ENCODE measurements at regions not wholly inside any gene's neighbourhood (a gene's known extent, or its start where the extent isn't known, plus 50 kb on each side); places are given as distances from the start of the nearest gene placed in this dataset.

GRCh38 chr18:41624460-41624859 lies 330.6 kb upstream of the PIK3C3 start:
- H3K36me3 Mint-ChIP-seq (ENCODE audit: insufficient read depth, unreplicated experiment) = no peaks in the 10 kb centered on the region
- no peaks in the 10 kb centered on the region for H3K9me3 Mint-ChIP-seq (ENCODE audit: unreplicated experiment)
- H3K27me3 Mint-ChIP-seq (ENCODE audit: insufficient read depth, unreplicated experiment) = peaks cover 11% of the 10 kb centered on the region
- no peaks in the 10 kb centered on the region for H3K4me1 Mint-ChIP-seq (ENCODE audit: insufficient read depth, unreplicated experiment)
- no TSS peak for BruUV-seq (replicated peaks)
- H3K27ac Mint-ChIP-seq (ENCODE audit: low read depth, unreplicated experiment) = no peak overlapping the region
- no peak for DNase-seq (ENCODE audit: unreplicated experiment)
- TF ChIP-seq, protein P1, sequence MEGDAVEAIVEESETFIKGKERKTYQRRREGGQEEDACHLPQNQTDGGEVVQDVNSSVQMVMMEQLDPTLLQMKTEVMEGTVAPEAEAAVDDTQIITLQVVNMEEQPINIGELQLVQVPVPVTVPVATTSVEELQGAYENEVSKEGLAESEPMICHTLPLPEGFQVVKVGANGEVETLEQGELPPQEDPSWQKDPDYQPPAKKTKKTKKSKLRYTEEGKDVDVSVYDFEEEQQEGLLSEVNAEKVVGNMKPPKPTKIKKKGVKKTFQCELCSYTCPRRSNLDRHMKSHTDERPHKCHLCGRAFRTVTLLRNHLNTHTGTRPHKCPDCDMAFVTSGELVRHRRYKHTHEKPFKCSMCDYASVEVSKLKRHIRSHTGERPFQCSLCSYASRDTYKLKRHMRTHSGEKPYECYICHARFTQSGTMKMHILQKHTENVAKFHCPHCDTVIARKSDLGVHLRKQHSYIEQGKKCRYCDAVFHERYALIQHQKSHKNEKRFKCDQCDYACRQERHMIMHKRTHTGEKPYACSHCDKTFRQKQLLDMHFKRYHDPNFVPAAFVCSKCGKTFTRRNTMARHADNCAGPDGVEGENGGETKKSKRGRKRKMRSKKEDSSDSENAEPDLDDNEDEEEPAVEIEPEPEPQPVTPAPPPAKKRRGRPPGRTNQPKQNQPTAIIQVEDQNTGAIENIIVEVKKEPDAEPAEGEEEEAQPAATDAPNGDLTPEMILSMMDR (IDR thresholded peaks at IDR 0.05; ENCODE audit: unreplicated experiment) = no peak
- CTCF ChIA-PET = no interaction called here
- intact Hi-C loops (cut with micrococcal nuclease) = no loop called here
- POLR2A ChIA-PET = no interaction called here
- H3K4me3 Mint-ChIP-seq (ENCODE audit: unreplicated experiment) = no peak overlapping the region

- H3K4me3 Mint-ChIP-seq (ENCODE audit: unreplicated experiment) = no peak overlapping the region
- no peaks in the 10 kb centered on the region for H3K36me3 Mint-ChIP-seq (ENCODE audit: insufficient read depth, unreplicated experiment)
- intact Hi-C loops (cut with micrococcal nuclease) = no loop called here
- H3K27ac Mint-ChIP-seq (ENCODE audit: low read depth, unreplicated experiment) = no peak overlapping the region
- no TSS peak for BruUV-seq (replicated peaks)
- POLR2A ChIA-PET = interaction anchor here (0.6 kb wide), 1 partner anchor 47 kb away, joined by 4 read pairs; no protein-coding TSS in a partner anchor
- H3K9me3 Mint-ChIP-seq (ENCODE audit: unreplicated experiment) = no peaks in the 10 kb centered on the region
- no peak for DNase-seq (ENCODE audit: unreplicated experiment)
- TF ChIP-seq, protein P1 (IDR thresholded peaks at IDR 0.05; ENCODE audit: unreplicated experiment) = no peak
- no peaks in the 10 kb centered on the region for H3K4me1 Mint-ChIP-seq (ENCODE audit: insufficient read depth, unreplicated experiment)
- H3K27me3 Mint-ChIP-seq (ENCODE audit: insufficient read depth, unreplicated experiment) = peaks cover 11% of the 10 kb centered on the region
- CTCF ChIA-PET = interaction anchor here (1.1 kb wide), 1 partner anchor 13 kb away, joined by 3 read pairs; no protein-coding TSS in a partner anchor
Observed at GRCh38 chr18:41621177-41621576, 333.9 kb upstream of the PIK3C3 start.

DNA sequence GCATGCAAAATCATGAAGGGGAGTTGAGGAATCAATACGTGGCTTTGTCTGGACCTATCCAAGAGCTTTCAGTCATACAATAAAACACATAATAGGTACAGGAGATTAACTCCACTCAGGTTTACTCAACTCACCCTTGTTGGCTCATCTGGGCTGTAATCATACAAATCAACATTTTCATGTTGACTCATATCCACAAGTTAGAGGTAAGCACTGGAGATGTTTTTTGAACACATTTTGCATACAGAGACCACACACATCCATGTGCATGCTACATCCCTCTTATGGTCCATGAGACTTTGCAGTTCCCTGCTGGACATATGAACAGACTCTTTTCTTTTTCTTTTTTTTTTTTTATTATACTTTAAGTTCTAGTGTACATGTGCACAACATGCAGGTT lies 336.9 kb upstream of the PIK3C3 start:
- CTCF ChIA-PET = interaction anchor here (0.7 kb wide), 1 partner anchor 227 kb away, joined by 4 read pairs; no protein-coding TSS in a partner anchor
- POLR2A ChIA-PET = no interaction called here
- TF ChIP-seq, protein P1 (IDR thresholded peaks at IDR 0.05; ENCODE audit: unreplicated experiment) = no peak
- DNase-seq (ENCODE audit: unreplicated experiment) = no peak
- H3K27me3 Mint-ChIP-seq (ENCODE audit: insufficient read depth, unreplicated experiment) = peaks cover 22% of the 10 kb centered on the region
- H3K4me1 Mint-ChIP-seq (ENCODE audit: insufficient read depth, unreplicated experiment) = no peaks in the 10 kb centered on the region
- BruUV-seq (replicated peaks) = no TSS peak
- H3K27ac Mint-ChIP-seq (ENCODE audit: low read depth, unreplicated experiment) = no peak overlapping the region
- H3K4me3 Mint-ChIP-seq (ENCODE audit: unreplicated experiment) = no peak overlapping the region
- no peaks in the 10 kb centered on the region for H3K36me3 Mint-ChIP-seq (ENCODE audit: insufficient read depth, unreplicated experiment)
- no peaks in the 10 kb centered on the region for H3K9me3 Mint-ChIP-seq (ENCODE audit: unreplicated experiment)
- intact Hi-C loops (cut with micrococcal nuclease) = no loop called here

DNA sequence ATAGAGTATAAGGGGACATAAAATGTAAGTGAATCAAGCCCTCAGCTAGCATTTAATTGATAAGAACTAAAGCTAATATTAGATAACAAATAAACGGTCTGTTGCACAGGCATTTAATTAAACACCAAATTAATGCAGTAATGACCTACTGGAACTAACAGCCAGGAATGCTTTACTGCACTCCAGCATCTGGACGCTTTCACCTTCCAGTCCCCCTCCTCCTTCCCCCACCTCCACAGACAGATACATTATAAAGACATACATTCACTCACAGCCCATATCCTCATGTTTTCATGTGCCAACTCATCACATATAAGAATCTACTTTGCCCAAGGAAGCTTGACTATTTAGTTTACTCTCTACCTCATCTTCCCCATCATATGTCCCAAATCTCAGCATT lies 337.4 kb upstream of the PIK3C3 start:
- no peak overlapping the region for H3K4me3 Mint-ChIP-seq (ENCODE audit: unreplicated experiment)
- TF ChIP-seq, protein P1 (IDR thresholded peaks at IDR 0.05; ENCODE audit: unreplicated experiment) = no peak
- POLR2A ChIA-PET = no interaction called here
- no TSS peak for BruUV-seq (replicated peaks)
- no peak overlapping the region for H3K27ac Mint-ChIP-seq (ENCODE audit: low read depth, unreplicated experiment)
- CTCF ChIA-PET = interaction anchor here (0.7 kb wide), 1 partner anchor 226 kb away, joined by 4 read pairs; no protein-coding TSS in a partner anchor
- peaks cover 23% of the 10 kb centered on the region for H3K27me3 Mint-ChIP-seq (ENCODE audit: insufficient read depth, unreplicated experiment)
- no peaks in the 10 kb centered on the region for H3K36me3 Mint-ChIP-seq (ENCODE audit: insufficient read depth, unreplicated experiment)
- no peaks in the 10 kb centered on the region for H3K9me3 Mint-ChIP-seq (ENCODE audit: unreplicated experiment)
- intact Hi-C loops (cut with micrococcal nuclease) = no loop called here
- H3K4me1 Mint-ChIP-seq (ENCODE audit: insufficient read depth, unreplicated experiment) = no peaks in the 10 kb centered on the region
- no peak for DNase-seq (ENCODE audit: unreplicated experiment)

All from MCF 10A (cell line).